Fibroblast of lung (primary cell): ENCODE measurements at regions not wholly inside any gene's neighbourhood (a gene's known extent, or its start where the extent isn't known, plus 50 kb on each side); places are given as distances from the start of the nearest gene placed in this dataset.

ENCODE experiments used
- DNase-seq, 2 donors: peaks; one replicate each; pipeline versions ENCODE4 v3.0.0 to v3.0.0-alpha.2; 2010; ENCODE audit warnings: low read depth in 2 of 2
- H2AFZ ChIP-seq: 2 replicates; pipeline ENCODE4 v1.5.1; 2012; ENCODE audit warnings: low read length, control low read depth, inconsistent platforms
- H3K27ac ChIP-seq: 2 replicates; pipeline ENCODE4 v1.5.1; 2011; ENCODE audit warnings: low read length, control low read depth; ENCODE audit not compliant: insufficient read depth
- H3K27me3 ChIP-seq: 2 replicates; pipeline ENCODE4 v1.5.1; 2011; ENCODE audit warnings: mild to moderate bottlenecking, low read length; ENCODE audit not compliant: control insufficient read depth, insufficient read depth
- H3K36me3 ChIP-seq: 2 replicates; pipeline ENCODE4 v1.5.1; 2011; ENCODE audit warnings: low read length; ENCODE audit not compliant: control insufficient read depth, insufficient read depth
- H3K4me1 ChIP-seq: 2 replicates; pipeline ENCODE4 v1.5.1; 2011; ENCODE audit warnings: low read length; ENCODE audit not compliant: control insufficient read depth, insufficient read depth; ENCODE audit errors: extremely low read depth
- H3K4me2 ChIP-seq: 2 replicates; pipeline ENCODE4 v1.5.1; 2011; ENCODE audit warnings: low read length, control low read depth; ENCODE audit not compliant: insufficient read depth; ENCODE audit errors: extremely low read depth
- H3K4me3 ChIP-seq, 4 experiments: fragments of 200-600 bp in 1 of 4; sonication (generic) in 1 of 4; replicated peaks in 1 of 4; 2 replicates each; pipeline ENCODE4 v1.5.1; 2011 to 2016; ENCODE audit warnings: low read length in 4 of 4, low read depth in 3 of 4, mild to moderate bottlenecking in 3 of 4, control low read depth in 2 of 4, inconsistent platforms in 1 of 4, mixed read lengths in 1 of 4; ENCODE audit not compliant: insufficient read depth in 1 of 4; ENCODE audit errors: control extremely low read depth in 1 of 4
- H3K79me2 ChIP-seq: 2 replicates; pipeline ENCODE4 v1.5.1; 2012; ENCODE audit warnings: mild to moderate bottlenecking, low read length, inconsistent platforms; ENCODE audit not compliant: control insufficient read depth, insufficient read depth
- H3K9ac ChIP-seq: 2 replicates; pipeline ENCODE4 v1.5.1; 2011; ENCODE audit warnings: mild to moderate bottlenecking, low read length, control low read depth; ENCODE audit not compliant: insufficient read depth
- H3K9me3 ChIP-seq: 2 replicates; pipeline ENCODE4 v1.5.1; 2012; ENCODE audit warnings: low read depth, low read length; ENCODE audit not compliant: control insufficient read depth, insufficient read depth
- H4K20me1 ChIP-seq: 2 replicates; pipeline ENCODE4 v1.5.1; 2011; ENCODE audit warnings: low read length; ENCODE audit not compliant: control insufficient read depth, insufficient read depth; ENCODE audit errors: extremely low read depth
- CTCF ChIP-seq, 2 donors: IDR thresholded peaks in 1 of 2; conservative IDR thresholded peaks in 1 of 2; 1 replicate in 1 of 2; 2 replicates in 1 of 2; pipeline ENCODE4 v1.5.1; 2011 to 2012; ENCODE audit warnings: low read length in 2 of 2, control low read depth in 1 of 2, inconsistent platforms in 1 of 2, low read depth in 1 of 2, mild to moderate bottlenecking in 1 of 2
- EZH2 ChIP-seq: IDR thresholded peaks from 2 replicates; pipeline ENCODE4 v1.5.1; 2012; ENCODE audit warnings: low read length, control low read depth, mild to moderate bottlenecking; ENCODE audit errors: missing control alignments

- no peaks in the 10 kb centered on the region for H3K27me3 ChIP-seq
- H3K4me3 ChIP-seq: no peak overlapping the region
- no peaks in the 10 kb centered on the region for H3K79me2 ChIP-seq
- H3K4me1 ChIP-seq: no peaks in the 10 kb centered on the region
- no peak for TF ChIP-seq CTCF (conservative IDR thresholded peaks at IDR 0.05 in 1 of 2, IDR thresholded peaks at IDR 0.05 in 1 of 2; ENCODE audit: low read depth in 1 of 2, low read length in 2 of 2)
- no peak for TF ChIP-seq EZH2
- no peaks in the 10 kb centered on the region for H3K9me3 ChIP-seq
- no peak overlapping the region for H3K4me2 ChIP-seq
- H3K9ac ChIP-seq: no peak overlapping the region
- no peaks in the 10 kb centered on the region for H3K36me3 ChIP-seq
- H3K27ac ChIP-seq: no peak overlapping the region
- H2AFZ ChIP-seq: no peak overlapping the region
- no peaks in the 10 kb centered on the region for H4K20me1 ChIP-seq
- DNase-seq: no peak
Observed at GRCh38 chr5:105640328-105640727, 2030.4 kb downstream of the EFNA5 start.

GRCh38 chr5:105639511-105639910, 2031.2 kb downstream of the EFNA5 start:
- no peak overlapping the region for H3K4me2 ChIP-seq
- H3K79me2 ChIP-seq: no peaks in the 10 kb centered on the region
- no peaks in the 10 kb centered on the region for H4K20me1 ChIP-seq
- H3K36me3 ChIP-seq: no peaks in the 10 kb centered on the region
- no peak overlapping the region for H3K27ac ChIP-seq
- TF ChIP-seq CTCF (conservative IDR thresholded peaks at IDR 0.05 in 1 of 2, IDR thresholded peaks at IDR 0.05 in 1 of 2; ENCODE audit: low read depth in 1 of 2, low read length in 2 of 2) (no peak), EZH2 (no peak)
- no peaks in the 10 kb centered on the region for H3K27me3 ChIP-seq
- DNase-seq: no peak
- no peak overlapping the region for H3K9ac ChIP-seq
- H3K4me3 ChIP-seq: no peak overlapping the region
- no peaks in the 10 kb centered on the region for H3K9me3 ChIP-seq
- H2AFZ ChIP-seq: no peak overlapping the region
- no peaks in the 10 kb centered on the region for H3K4me1 ChIP-seq

- Histone ChIP-seq H3K79me2 (no peaks in the 10 kb centered on the region), H3K4me1 (no peaks in the 10 kb centered on the region), H2AFZ (no peak overlapping the region), H3K36me3 (no peaks in the 10 kb centered on the region), H3K9me3 (no peaks in the 10 kb centered on the region), H3K9ac (no peak overlapping the region), H3K27me3 (no peaks in the 10 kb centered on the region), H3K4me3 (no peak overlapping the region), H3K27ac (no peak overlapping the region), H3K4me2 (no peak overlapping the region), H4K20me1 (no peaks in the 10 kb centered on the region)
- DNase-seq: no peak
- no peak for TF ChIP-seq EZH2
- no peak for TF ChIP-seq CTCF (conservative IDR thresholded peaks at IDR 0.05 in 1 of 2, IDR thresholded peaks at IDR 0.05 in 1 of 2; ENCODE audit: low read depth in 1 of 2, low read length in 2 of 2)
Observed at GRCh38 chr5:105639068-105639467, 2031.7 kb downstream of the EFNA5 start.
